RWPE1 (cell line): ENCODE measurements at regions not wholly inside any gene's neighbourhood (a gene's known extent, or its start where the extent isn't known, plus 50 kb on each side); places are given as distances from the start of the nearest gene placed in this dataset.
"Not testable (repeated sequence)": the region's sequence is repeated elsewhere in the genome, so short reads cannot be mapped to it uniquely, and the experiment has no call there.

Source experiments
- CTCF ChIA-PET: fragments of 350-600 bp; sonication (Branson Sonifier 250); formaldehyde crosslinking; extraction: SDS; loops from one replicate; lab custom pipeline; 2021; lab: Yijun Ruan, JAX
- POLR2A ChIA-PET: fragments of 400-600 bp; formaldehyde crosslinking; extraction: SDS; loops from one replicate; lab custom pipeline; 2020; ENCODE audit warnings: antibody characterized with exemption; ENCODE audit not compliant: low non-redundant PET; lab: Yijun Ruan, JAX
- DNase-seq: peaks from one replicate; pipeline ENCODE4 v3.0.0; 2012; ENCODE audit warnings: low spot score
- H3K27ac ChIP-seq: fragments of 450-650 bp; 2 replicates; pipeline ENCODE4 v1.5.1; 2017
- CTCF ChIP-seq: fragments of 450-650 bp; conservative IDR thresholded peaks from 2 replicates; pipeline ENCODE4 v1.5.1; 2017; ENCODE audit warnings: low read depth, mild to moderate bottlenecking

GRCh38 chr2:129396980-129397599, 582.4 kb upstream of the RAB6C start:
- TF ChIP-seq CTCF: peak; percentile 67
- no peak overlapping the region for H3K27ac ChIP-seq
- CTCF ChIA-PET: interaction anchor here (0.7 to 0.8 kb wide), 5 partner anchors 12 to 450 kb away, joined by 3 to 4 read pairs (median 4); no protein-coding TSS in a partner anchor
- DNase-seq: peak; percentile 39
- POLR2A ChIA-PET: no interaction called here

GRCh38 chr2:129400826-129401225, 578.6 kb upstream of the RAB6C start:
- H3K27ac ChIP-seq: no peak overlapping the region
- POLR2A ChIA-PET: no interaction called here
- no peak for TF ChIP-seq CTCF
- DNase-seq: no peak
- CTCF ChIA-PET: no interaction called here

GRCh38 chr2:129402076-129402475, 577.4 kb upstream of the RAB6C start:
- no peak for TF ChIP-seq CTCF
- DNase-seq: no peak
- CTCF ChIA-PET: interaction anchor here (0.7 kb wide), 1 partner anchor 549 kb away, joined by 4 read pairs; no protein-coding TSS in a partner anchor
- no peak overlapping the region for H3K27ac ChIP-seq
- POLR2A ChIA-PET: no interaction called here

GRCh38 chr2:129404000-129404685, 575.3 kb upstream of the RAB6C start:
- ChIA-PET CTCF (no interaction called here), POLR2A (no interaction called here)
- DNase-seq: no peak
- no peak overlapping the region for H3K27ac ChIP-seq
- no peak for TF ChIP-seq CTCF

GRCh38 chr2:129408570-129408969, 570.9 kb upstream of the RAB6C start:
- TF ChIP-seq CTCF: no peak
- H3K27ac ChIP-seq: no peak overlapping the region
- ChIA-PET POLR2A (no interaction called here), CTCF (interaction anchor here (0.7 to 1.2 kb wide), 2 partner anchors 12 to 309 kb away, joined by 3 to 4 read pairs; no protein-coding TSS in a partner anchor)
- no peak for DNase-seq

- H3K27ac ChIP-seq, DNase-seq, CTCF ChIA-PET, POLR2A ChIA-PET: not testable (repeated sequence)
Measured at GRCh38 chr2:129417041-129417440, 562.4 kb upstream of the RAB6C start.

- no peak overlapping the region for H3K27ac ChIP-seq
- ChIA-PET CTCF (no interaction called here), POLR2A (no interaction called here)
- DNase-seq: no peak
- TF ChIP-seq CTCF: no peak
Measured at GRCh38 chr2:129422028-129422427, 557.4 kb upstream of the RAB6C start.
